ENCODE measurements at regions not wholly inside any gene's neighbourhood (a gene's known extent, or its start where the extent isn't known, plus 50 kb on each side); places are given as distances from the start of the nearest gene placed in this dataset.

- Histone ChIP-seq H4K8ac (replicated peaks; ENCODE audit: insufficient read length, low read depth, low read length) (no peak overlapping the region), H3K27ac (ENCODE audit: insufficient read length, low read depth, low read length) (no peak overlapping the region), H2BK120ac (ENCODE audit: low read depth, low read length, poor library complexity, severe bottlenecking) (no peak overlapping the region), H3T11ph (ENCODE audit: low read length) (no peak overlapping the region), H3K18ac (ENCODE audit: insufficient read length, low read depth, low read length) (no peak overlapping the region), H3K79me1 (ENCODE audit: insufficient read depth, low read depth, low read length, poor library complexity, severe bottlenecking) (no peaks in the 10 kb centered on the region), H3K27me3 (ENCODE audit: insufficient read depth, low read length) (no peaks in the 10 kb centered on the region), H4K20me1 (ENCODE audit: control insufficient read depth, insufficient read depth, insufficient read length) (no peaks in the 10 kb centered on the region), H2AFZ (ENCODE audit: low read length) (no peak overlapping the region), H2BK15ac (ENCODE audit: low read depth, low read length) (no peak overlapping the region), H3K4me2 (ENCODE audit: insufficient read depth, insufficient read length, low read length) (no peak overlapping the region), H2BK20ac (ENCODE audit: low read depth, low read length, poor library complexity, severe bottlenecking) (no peak overlapping the region), H4K91ac (ENCODE audit: insufficient read length, low read depth, low read length) (no peak overlapping the region), H3K4me1 (ENCODE audit: insufficient read depth, low read length) (no peaks in the 10 kb centered on the region), H3K4ac (ENCODE audit: low read depth, low read length) (no peak overlapping the region), H3K23ac (ENCODE audit: insufficient read length, low read depth, low read length) (no peak overlapping the region), H3K9me3 (ENCODE audit: control insufficient read depth, low read depth, low read length) (no peaks in the 10 kb centered on the region), H4K5ac (ENCODE audit: insufficient read length, low read depth, low read length) (no peak overlapping the region), H3K79me2 (ENCODE audit: insufficient read depth, low read length) (no peaks in the 10 kb centered on the region), H3K23me2 (ENCODE audit: insufficient read length, low read depth, low read length, poor library complexity, severe bottlenecking) (no peaks in the 10 kb centered on the region), H2BK5ac (ENCODE audit: insufficient read length, low read length) (no peak overlapping the region), H3K56ac (ENCODE audit: insufficient read length, low read depth, low read length) (no peak overlapping the region), H2AK5ac (ENCODE audit: insufficient read length, low read length) (no peak overlapping the region), H2BK12ac (ENCODE audit: insufficient read length, low read depth, low read length) (no peak overlapping the region), H3K14ac (ENCODE audit: insufficient read depth, low read length) (no peak overlapping the region), H3K9ac (ENCODE audit: extremely low read depth, insufficient read length, low read length) (no peak overlapping the region)
- H3K4me1 Mint-ChIP-seq: no peaks in the 10 kb centered on the region
- no peak overlapping the region for H3K4me3 Mint-ChIP-seq
- H3K27ac Mint-ChIP-seq: no peak overlapping the region
- TF ChIP-seq CTCF (conservative IDR thresholded peaks at IDR 0.05): no peak
- no peak for DNase-seq
- WGBS (ENCODE audit: extremely low coverage, insufficient read length, low lambda C conversion rate): no CpG with 5 or more reads among the region's 4 CpGs
- H3K27me3 Mint-ChIP-seq (ENCODE audit: low read depth): no peaks in the 10 kb centered on the region; the same call in 1 of the 2 replicates
- H3K36me3 Mint-ChIP-seq (ENCODE audit: insufficient read depth in 1 of 3, low read depth in 3 of 3): no peaks in the 10 kb centered on the region
- H3K9me3 Mint-ChIP-seq: peaks cover 0 to 2% of the 10 kb centered on the region in 2 experiments; a peak in 1 of 5 replicates
Observed at GRCh38 chr4:35652197-35652596, 592.1 kb downstream of the ARAP2 start.

Data from H9 (cell line).